Right lobe of liver (tissue), 6 donors: ENCODE measurements at regions not wholly inside any gene's neighbourhood (a gene's known extent, or its start where the extent isn't known, plus 50 kb on each side); places are given as distances from the start of the nearest gene placed in this dataset.

ENCODE experiments used
- ATAC-seq, 4 donors: fragments of 200-7000 bp; cut with Tn5 transposase; one replicate each; pipeline ENCODE4 v1.9.1; 2020; ENCODE audit warnings: mild to moderate bottlenecking in 4 of 4, moderate library complexity in 4 of 4
- DNase-seq, 3 donors: peaks; one replicate each; pipeline ENCODE4 v3.0.0-alpha.2; 2020
- H3K27ac ChIP-seq, 3 donors: fragments of 200-600 bp; one replicate each; pipeline ENCODE4 v1.8.0; 2022
- H3K27me3 ChIP-seq, 2 donors: fragments of 200-600 bp; one replicate each; pipeline ENCODE4 v1.8.0; 2022
- H3K36me3 ChIP-seq, 4 donors: fragments of 200-600 bp; sonication (generic) in 1 of 4; one replicate each; pipeline versions ENCODE4 v1.5.1 to v1.8.0; 2017 to 2022; ENCODE audit warnings: control low read depth in 1 of 4
- H3K4me1 ChIP-seq, 4 donors: fragments of 200-600 bp; sonication (generic) in 1 of 4; one replicate each; pipeline versions ENCODE4 v1.5.1 to v1.8.0; 2017 to 2022; ENCODE audit warnings: control low read depth in 1 of 4
- H3K4me3 ChIP-seq, 3 donors: fragments of 200-600 bp; one replicate each; pipeline ENCODE4 v1.8.0; 2022
- H3K9me3 ChIP-seq, 4 donors: fragments of 200-600 bp; sonication (generic) in 1 of 4; one replicate each; pipeline versions ENCODE4 v1.5.1 to v1.8.0; 2017 to 2022; ENCODE audit warnings: control low read depth in 1 of 4
- CTCF ChIP-seq, 4 donors: fragments of 200-600 bp in 3 of 4; fragments of 450-650 bp in 1 of 4; IDR thresholded peaks; one replicate each; pipeline versions ENCODE4 v1.5.1 to v1.8.0; 2016 to 2022; ENCODE audit warnings: antibody characterized with exemption in 4 of 4, mild to moderate bottlenecking in 2 of 4
- POLR2A ChIP-seq: fragments of 450-650 bp; IDR thresholded peaks from one replicate; pipeline ENCODE4 v1.6.1; 2017; ENCODE audit warnings: antibody characterized with exemption, mild to moderate bottlenecking
- WGBS: methylation state at CpG from one replicate; pipeline ENCODE4 v1.1.6; 2018; ENCODE audit warnings: low coverage, low lambda C conversion rate; ENCODE audit not compliant: insufficient coverage; ENCODE audit errors: missing lambda C conversion rate; 5-methylcytosine and 5-hydroxymethylcytosine counted together
- intact Hi-C, 2 donors: fragments of 100-400 bp; cut with DNase I; formaldehyde crosslinking; loops; one replicate each; pipeline versions ENCODE4 v1.11.2 to v1.14.1; 2022
- donor health status: DM: no; HTN: yes; CAD: no.
- donor health status: DM: no; HTN: no; CAD: no.
- donor health status: DM: no; HTN: no; CAD: no.
- donor health status: DM: no; HTN: yes; CAD: no.
- donor health status: DM: no; HTN: yes; CAD: no.

DNA sequence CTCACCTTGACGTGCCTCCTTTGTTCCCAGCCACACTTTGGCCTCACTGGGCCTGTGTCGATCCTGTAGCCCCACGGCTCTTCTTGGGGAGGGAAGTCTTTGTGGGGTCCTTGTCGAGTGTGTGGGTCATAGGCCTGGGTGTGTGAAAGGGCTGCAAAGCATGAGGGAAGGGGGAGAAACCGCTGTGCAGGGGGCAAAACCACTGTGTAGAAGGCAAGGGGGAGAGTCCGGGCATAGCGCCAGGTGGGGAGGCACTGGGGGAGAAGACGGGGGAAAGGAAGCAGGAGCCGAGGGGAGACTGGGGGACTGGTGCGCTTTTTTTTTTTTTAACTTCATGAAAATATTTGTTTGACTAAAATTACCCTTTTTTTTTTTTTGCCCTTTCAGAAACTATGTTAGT lies 65.1 kb upstream of the RASD2 start:
- H3K4me1 ChIP-seq: no peaks in the 10 kb centered on the region
- no peaks in the 10 kb centered on the region for H3K36me3 ChIP-seq
- no peaks in the 10 kb centered on the region for H3K27me3 ChIP-seq
- ATAC-seq: no peak
- DNase-seq: no peak
- H3K4me3 ChIP-seq: no peak overlapping the region
- intact Hi-C loops: no loop called here
- WGBS: 53% methylated on average over 8 of the region's 10 CpGs
- H3K27ac ChIP-seq: no peak overlapping the region
- H3K9me3 ChIP-seq: no peaks in the 10 kb centered on the region
- TF ChIP-seq POLR2A (no peak), CTCF (IDR thresholded peaks at IDR 0.05) (no peak)

- no peak overlapping the region for H3K4me3 ChIP-seq
- no peak for TF ChIP-seq POLR2A
- no peak for TF ChIP-seq CTCF (IDR thresholded peaks at IDR 0.05)
- H3K36me3 ChIP-seq: no peaks in the 10 kb centered on the region
- no peaks in the 10 kb centered on the region for H3K27me3 ChIP-seq
- no peaks in the 10 kb centered on the region for H3K9me3 ChIP-seq
- ATAC-seq (no peak), DNase-seq (no peak)
- no peaks in the 10 kb centered on the region for H3K4me1 ChIP-seq
- H3K27ac ChIP-seq: no peak overlapping the region
- intact Hi-C loops: no loop called here
- WGBS: 62% methylated on average over 11 of the region's 11 CpGs
Measured at GRCh38 chr22:35476341-35476740, 64.3 kb upstream of the RASD2 start.

DNA sequence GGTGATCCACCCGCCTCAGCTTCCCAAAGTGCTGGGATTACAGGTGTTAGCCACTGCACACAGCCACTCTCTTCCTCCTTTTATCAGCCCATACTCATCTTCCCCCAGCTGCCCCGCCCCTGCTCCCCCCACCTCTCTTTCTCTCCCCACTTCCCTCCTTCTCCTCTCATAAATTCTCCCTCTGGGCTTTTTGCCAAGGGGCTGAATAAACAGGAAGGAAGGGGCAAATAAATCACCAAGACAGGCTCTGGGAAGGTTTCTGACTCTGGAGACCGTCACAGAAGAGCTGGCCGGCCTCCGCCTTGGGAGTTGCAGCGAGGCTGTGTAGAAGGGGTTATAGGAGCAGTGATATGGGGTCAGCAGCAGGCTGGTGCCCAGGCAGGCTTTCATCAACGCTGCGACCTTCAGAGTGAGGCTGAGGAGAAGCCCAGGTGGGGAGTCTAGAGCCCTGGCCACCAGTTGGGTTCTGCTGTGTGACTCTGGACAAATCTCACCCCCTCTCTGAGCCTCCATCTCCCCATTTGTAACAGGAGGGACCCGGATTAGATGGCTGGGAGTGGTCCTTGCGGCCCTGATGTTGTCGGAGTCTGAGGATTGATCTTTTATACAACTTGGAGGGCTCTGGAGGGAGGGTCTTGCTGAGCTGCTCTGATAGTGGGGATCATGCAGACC lies 62.6 kb upstream of the RASD2 start:
- ATAC-seq: peak in 3 of 4 donors; percentile 10 to 49 (median 46)
- intact Hi-C loops: no loop called here
- Histone ChIP-seq H3K27ac (no peak overlapping the region), H3K9me3 (no peaks in the 10 kb centered on the region), H3K4me3 (no peak overlapping the region), H3K4me1 (no peaks in the 10 kb centered on the region), H3K36me3 (no peaks in the 10 kb centered on the region), H3K27me3 (no peaks in the 10 kb centered on the region)
- no peak for TF ChIP-seq POLR2A
- TF ChIP-seq CTCF (IDR thresholded peaks at IDR 0.05): no peak
- WGBS: 34% methylated on average over 7 of the region's 11 CpGs
- peak in 1 of 3 donors; percentile 51 for DNase-seq

GRCh38 chr22:35478633-35479107 lies 62.0 kb upstream of the RASD2 start:
- 60% methylated on average over 2 of the region's 9 CpGs for WGBS

More at GRCh38 chr22:35478633-35479107, 62.0 kb upstream of the RASD2 start:
- no peaks in the 10 kb centered on the region for H3K27me3 ChIP-seq
- intact Hi-C loops: no loop called here
- no peak for ATAC-seq
- H3K4me1 ChIP-seq: no peaks in the 10 kb centered on the region
- TF ChIP-seq POLR2A: no peak
- TF ChIP-seq CTCF (IDR thresholded peaks at IDR 0.05): no peak
- H3K36me3 ChIP-seq: no peaks in the 10 kb centered on the region
- H3K27ac ChIP-seq: no peak overlapping the region
- no peak for DNase-seq
- no peak overlapping the region for H3K4me3 ChIP-seq
- no peaks in the 10 kb centered on the region for H3K9me3 ChIP-seq
